CD14-positive monocyte (primary cell): ENCODE measurements at regions not wholly inside any gene's neighbourhood (a gene's known extent, or its start where the extent isn't known, plus 50 kb on each side); places are given as distances from the start of the nearest gene placed in this dataset.

Experiments used
- DNase-seq, 3 donors: peaks; one replicate each; pipeline ENCODE4 v3.0.0-alpha.2; 2011 to 2022
- H2AFZ ChIP-seq: 2 replicates; pipeline ENCODE4 v1.6.0; 2012; ENCODE audit warnings: mild to moderate bottlenecking, low read depth, low read length, inconsistent platforms; ENCODE audit not compliant: insufficient read depth, poor library complexity, severe bottlenecking
- H3K27ac ChIP-seq, 2 donors: 1 replicate in 1 of 2; 2 replicates in 1 of 2; pipeline ENCODE4 v1.5.1; 2012 to 2013; ENCODE audit warnings: low read length in 2 of 2, control low read depth in 1 of 2, inconsistent platforms in 1 of 2, low read depth in 1 of 2, mild to moderate bottlenecking in 1 of 2
- H3K27me3 ChIP-seq, 2 donors: one replicate each; pipeline versions ENCODE4 v1.6.0 to v1.6.1; 2011 to 2013; ENCODE audit warnings: low read length in 2 of 2; ENCODE audit not compliant: control insufficient read depth in 2 of 2, insufficient read depth in 2 of 2
- H3K36me3 ChIP-seq, 2 donors: replicated peaks in 1 of 2; 1 replicate in 1 of 2; 2 replicates in 1 of 2; pipeline versions ENCODE4 v1.5.1 to v1.6.1; 2012 to 2013; ENCODE audit warnings: low read length in 2 of 2, control low read depth in 1 of 2, inconsistent platforms in 1 of 2, mild to moderate bottlenecking in 1 of 2; ENCODE audit not compliant: insufficient read depth in 2 of 2, control insufficient read depth in 1 of 2
- H3K4me1 ChIP-seq, 2 donors: 1 replicate in 1 of 2; 2 replicates in 1 of 2; pipeline versions ENCODE4 v1.5.1 to v1.6.1; 2012 to 2013; ENCODE audit warnings: low read length in 2 of 2, control low read depth in 1 of 2, inconsistent platforms in 1 of 2, mild to moderate bottlenecking in 1 of 2, moderate library complexity in 1 of 2; ENCODE audit not compliant: insufficient read depth in 2 of 2, control insufficient read depth in 1 of 2
- H3K4me2 ChIP-seq: replicated peaks from 2 replicates; pipeline ENCODE3; 2012; ENCODE audit warnings: low read length, moderate library complexity, mild to moderate bottlenecking; ENCODE audit not compliant: poor library complexity, severe bottlenecking; ENCODE audit errors: extremely low read depth
- H3K4me3 ChIP-seq, 3 experiments: fragments of 200-600 bp in 1 of 3; sonication (generic) in 1 of 3; replicated peaks in 1 of 3; 1 replicate in 2 of 3; 2 replicates in 1 of 3; pipeline ENCODE4 v1.5.1; 2011 to 2013; ENCODE audit warnings: low read length in 3 of 3, mild to moderate bottlenecking in 3 of 3, control low read depth in 2 of 3, low read depth in 2 of 3, inconsistent platforms in 1 of 3, moderate library complexity in 1 of 3
- H3K79me2 ChIP-seq: 2 replicates; pipeline ENCODE4 v1.6.0; 2012; ENCODE audit warnings: mild to moderate bottlenecking, control low read depth, inconsistent platforms, low read length, moderate library complexity; ENCODE audit not compliant: insufficient read depth
- H3K9ac ChIP-seq: 2 replicates; pipeline ENCODE4 v1.6.0; 2017; ENCODE audit warnings: low read length, mild to moderate bottlenecking; ENCODE audit not compliant: insufficient read depth, poor library complexity, severe bottlenecking
- H3K9me3 ChIP-seq, 2 donors: replicated peaks in 1 of 2; 1 replicate in 1 of 2; 2 replicates in 1 of 2; pipeline versions ENCODE4 v1.5.1 to v1.6.1; 2012 to 2013; ENCODE audit warnings: low read length in 2 of 2, control low read depth in 1 of 2; ENCODE audit not compliant: control insufficient read depth in 1 of 2, insufficient read depth in 1 of 2
- H4K20me1 ChIP-seq: 2 replicates; pipeline ENCODE4 v1.6.0; 2012; ENCODE audit warnings: mild to moderate bottlenecking, low read length, control low read depth, moderate library complexity; ENCODE audit not compliant: insufficient read depth
- H3K27ac Mint-ChIP-seq, 7 donors: one replicate each; pipeline ENCODE4 v1.8.0; 2020; ENCODE audit warnings: mild to moderate bottlenecking in 7 of 7, mixed read lengths in 7 of 7, moderate library complexity in 6 of 7, inconsistent platforms in 2 of 7
- H3K27me3 Mint-ChIP-seq, 3 donors: one replicate each; pipeline ENCODE4 v1.8.0; 2021 to 2022; ENCODE audit warnings: low read depth in 3 of 3, mild to moderate bottlenecking in 3 of 3, mixed read lengths in 3 of 3, moderate library complexity in 3 of 3, inconsistent platforms in 1 of 3
- H3K36me3 Mint-ChIP-seq, 2 donors: one replicate each; pipeline ENCODE4 v1.8.0; 2020; ENCODE audit warnings: mixed read lengths in 2 of 2, inconsistent platforms in 1 of 2, mild to moderate bottlenecking in 1 of 2
- H3K4me1 Mint-ChIP-seq: one replicate; pipeline ENCODE4 v1.8.0; 2020; ENCODE audit warnings: mild to moderate bottlenecking, mixed read lengths
- H3K4me3 Mint-ChIP-seq, 2 donors: one replicate each; pipeline ENCODE4 v1.8.0; 2020; ENCODE audit warnings: mild to moderate bottlenecking in 2 of 2, mixed read lengths in 2 of 2, moderate library complexity in 1 of 2
- H3K9me3 Mint-ChIP-seq, 7 donors: one replicate each; pipeline ENCODE4 v1.8.0; 2020 to 2022; ENCODE audit warnings: mixed read lengths in 7 of 7, mild to moderate bottlenecking in 6 of 7, moderate library complexity in 6 of 7, inconsistent platforms in 2 of 7
- WGBS: methylation state at CpG from one replicate; pipeline ENCODE4 v1.1.5; 2013; ENCODE audit warnings: missing lambda C conversion rate; ENCODE audit not compliant: insufficient coverage; 5-methylcytosine and 5-hydroxymethylcytosine counted together
- intact Hi-C, 2 donors: fragments of 100-400 bp; cut with micrococcal nuclease; formaldehyde crosslinking; loops; one replicate each; pipeline versions ENCODE4 v1.15.0 to v1.15.1; 2023
- TF ChIP-seq, protein P1 (sequence below): fragments of 200-600 bp; IDR thresholded peaks from one replicate; pipeline ENCODE4 v1.8.0; 2022; ENCODE audit warnings: antibody characterized with exemption, mild to moderate bottlenecking

DNA sequence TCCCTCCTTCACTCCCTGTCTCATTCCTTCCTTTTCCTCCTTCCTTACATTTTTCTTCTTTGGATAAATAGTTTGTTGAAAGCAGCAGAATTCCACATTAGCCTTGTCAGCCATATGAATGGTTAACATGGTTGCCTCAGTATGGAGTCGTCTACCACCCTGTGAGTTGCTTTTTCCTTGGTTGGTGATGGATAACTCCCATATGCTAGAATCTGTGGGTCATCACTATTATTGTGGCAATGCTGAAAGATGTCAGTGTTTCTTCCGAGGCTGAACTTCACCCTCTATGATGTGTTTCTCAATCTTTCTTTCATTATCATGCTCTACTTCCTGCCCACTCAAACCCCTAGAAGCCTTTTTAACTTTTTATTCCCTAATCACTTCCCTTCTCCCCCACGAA lies 481.8 kb upstream of the KCNMB2 start:
- Histone ChIP-seq H3K4me3 (no peak overlapping the region), H3K27me3 (no peaks in the 10 kb centered on the region), H3K9me3 (no peaks in the 10 kb centered on the region), H3K36me3 (no peaks in the 10 kb centered on the region), H3K79me2 (no peaks in the 10 kb centered on the region), H3K27ac (no peak overlapping the region), H3K4me1 (no peaks in the 10 kb centered on the region), H4K20me1 (no peaks in the 10 kb centered on the region), H2AFZ (no peak overlapping the region), H3K9ac (no peak overlapping the region), H3K4me2 (no peak overlapping the region)
- no CpG with 5 or more reads among the region's 3 CpGs for WGBS
- H3K27me3 Mint-ChIP-seq: no peaks in the 10 kb centered on the region
- H3K4me3 Mint-ChIP-seq: no peak overlapping the region
- peaks cover 0 to 6% (median 2%) of the 10 kb centered on the region in 7 donors for H3K9me3 Mint-ChIP-seq
- H3K4me1 Mint-ChIP-seq: peaks cover 2% of the 10 kb centered on the region
- H3K36me3 Mint-ChIP-seq: no peaks in the 10 kb centered on the region
- no peak for DNase-seq
- intact Hi-C loops: no loop called here
- TF ChIP-seq, protein P1, sequence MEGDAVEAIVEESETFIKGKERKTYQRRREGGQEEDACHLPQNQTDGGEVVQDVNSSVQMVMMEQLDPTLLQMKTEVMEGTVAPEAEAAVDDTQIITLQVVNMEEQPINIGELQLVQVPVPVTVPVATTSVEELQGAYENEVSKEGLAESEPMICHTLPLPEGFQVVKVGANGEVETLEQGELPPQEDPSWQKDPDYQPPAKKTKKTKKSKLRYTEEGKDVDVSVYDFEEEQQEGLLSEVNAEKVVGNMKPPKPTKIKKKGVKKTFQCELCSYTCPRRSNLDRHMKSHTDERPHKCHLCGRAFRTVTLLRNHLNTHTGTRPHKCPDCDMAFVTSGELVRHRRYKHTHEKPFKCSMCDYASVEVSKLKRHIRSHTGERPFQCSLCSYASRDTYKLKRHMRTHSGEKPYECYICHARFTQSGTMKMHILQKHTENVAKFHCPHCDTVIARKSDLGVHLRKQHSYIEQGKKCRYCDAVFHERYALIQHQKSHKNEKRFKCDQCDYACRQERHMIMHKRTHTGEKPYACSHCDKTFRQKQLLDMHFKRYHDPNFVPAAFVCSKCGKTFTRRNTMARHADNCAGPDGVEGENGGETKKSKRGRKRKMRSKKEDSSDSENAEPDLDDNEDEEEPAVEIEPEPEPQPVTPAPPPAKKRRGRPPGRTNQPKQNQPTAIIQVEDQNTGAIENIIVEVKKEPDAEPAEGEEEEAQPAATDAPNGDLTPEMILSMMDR: no peak
- no peak overlapping the region for H3K27ac Mint-ChIP-seq

DNA sequence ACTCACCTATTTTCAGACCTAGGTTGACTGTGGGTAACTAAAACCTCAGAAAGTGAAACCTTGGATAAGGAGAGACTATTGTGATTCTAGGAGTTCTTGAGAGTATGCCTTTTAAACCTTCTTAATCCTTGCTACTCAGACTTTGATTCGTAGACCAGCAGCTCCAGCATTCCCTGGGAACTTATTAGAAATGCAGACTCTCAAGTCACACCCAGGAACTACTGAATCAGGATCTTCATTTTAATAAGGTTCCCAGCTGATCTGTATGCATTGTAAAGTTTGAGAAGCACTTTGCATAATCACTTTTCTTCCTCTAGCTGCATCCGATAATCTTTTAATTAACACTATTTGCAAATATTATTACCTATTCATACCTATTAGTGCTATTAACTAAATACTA lies 480.3 kb upstream of the KCNMB2 start:
- Histone ChIP-seq H3K4me3 (no peak overlapping the region), H3K4me1 (no peaks in the 10 kb centered on the region), H4K20me1 (no peaks in the 10 kb centered on the region), H3K4me2 (no peak overlapping the region), H3K9me3 (no peaks in the 10 kb centered on the region), H2AFZ (no peak overlapping the region), H3K9ac (no peak overlapping the region), H3K27ac (no peak overlapping the region), H3K36me3 (no peaks in the 10 kb centered on the region), H3K79me2 (no peaks in the 10 kb centered on the region), H3K27me3 (no peaks in the 10 kb centered on the region)
- no peaks in the 10 kb centered on the region for H3K36me3 Mint-ChIP-seq
- no peak overlapping the region for H3K4me3 Mint-ChIP-seq
- H3K27ac Mint-ChIP-seq: no peak overlapping the region
- H3K9me3 Mint-ChIP-seq: peaks cover 0 to 6% (median 2%) of the 10 kb centered on the region in 7 donors
- WGBS: no CpG with 5 or more reads among the region's 2 CpGs
- no peak for DNase-seq
- TF ChIP-seq, protein P1: no peak
- intact Hi-C loops: no loop called here
- peaks cover 2% of the 10 kb centered on the region for H3K4me1 Mint-ChIP-seq
- H3K27me3 Mint-ChIP-seq: no peaks in the 10 kb centered on the region
